Activated CD8-positive, alpha-beta memory T cell treated with anti-CD3 and anti-CD28 coated beads, Interleukin-2, amount 50 U/mL, for 1 hour (primary cell): ENCODE measurements at regions not wholly inside any gene's neighbourhood (a gene's known extent, or its start where the extent isn't known, plus 50 kb on each side); places are given as distances from the start of the nearest gene placed in this dataset.
"Not testable (repeated sequence)": the region's sequence is repeated elsewhere in the genome, so short reads cannot be mapped to it uniquely, and the experiment has no call there.

Experiments
- DNase-seq: peaks from one replicate; pipeline ENCODE4 v3.0.0-alpha.2; 2020; ENCODE audit errors: extremely low read depth

DNA sequence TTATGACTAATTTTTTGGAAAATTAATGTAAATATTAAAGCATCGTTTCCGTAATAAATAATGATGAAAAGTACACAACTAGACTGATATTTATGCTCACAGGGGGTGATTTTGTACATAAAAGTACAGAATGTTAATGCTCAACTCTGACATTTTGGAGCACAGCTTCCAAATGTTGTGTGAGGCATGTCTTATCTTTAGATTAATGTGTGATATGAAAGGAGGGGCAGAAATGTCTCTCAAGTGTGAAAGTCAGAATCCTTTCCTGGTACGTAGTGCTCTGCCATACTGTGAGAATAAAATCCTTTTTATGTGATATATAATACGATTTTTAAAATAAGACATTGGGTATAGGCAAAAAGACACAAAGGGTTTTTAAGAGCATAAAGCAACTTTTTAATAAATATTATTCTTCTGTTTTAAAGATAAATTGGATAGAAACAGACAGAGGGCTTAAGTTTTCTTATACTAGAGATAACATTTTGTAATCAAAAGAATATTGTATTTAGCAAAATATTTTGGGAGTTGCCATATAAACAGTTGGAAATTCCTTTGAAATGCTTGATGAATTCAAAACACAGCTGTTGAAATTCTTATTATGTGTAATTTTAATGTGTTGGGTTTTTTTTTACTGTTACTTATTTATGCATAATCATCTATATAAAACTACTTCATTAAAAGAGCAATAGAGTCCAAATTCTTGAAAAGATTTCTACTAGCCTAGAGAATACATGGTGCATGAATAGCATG lies 389.7 kb downstream of the RAP2B start:
- no peak for DNase-seq

DNA sequence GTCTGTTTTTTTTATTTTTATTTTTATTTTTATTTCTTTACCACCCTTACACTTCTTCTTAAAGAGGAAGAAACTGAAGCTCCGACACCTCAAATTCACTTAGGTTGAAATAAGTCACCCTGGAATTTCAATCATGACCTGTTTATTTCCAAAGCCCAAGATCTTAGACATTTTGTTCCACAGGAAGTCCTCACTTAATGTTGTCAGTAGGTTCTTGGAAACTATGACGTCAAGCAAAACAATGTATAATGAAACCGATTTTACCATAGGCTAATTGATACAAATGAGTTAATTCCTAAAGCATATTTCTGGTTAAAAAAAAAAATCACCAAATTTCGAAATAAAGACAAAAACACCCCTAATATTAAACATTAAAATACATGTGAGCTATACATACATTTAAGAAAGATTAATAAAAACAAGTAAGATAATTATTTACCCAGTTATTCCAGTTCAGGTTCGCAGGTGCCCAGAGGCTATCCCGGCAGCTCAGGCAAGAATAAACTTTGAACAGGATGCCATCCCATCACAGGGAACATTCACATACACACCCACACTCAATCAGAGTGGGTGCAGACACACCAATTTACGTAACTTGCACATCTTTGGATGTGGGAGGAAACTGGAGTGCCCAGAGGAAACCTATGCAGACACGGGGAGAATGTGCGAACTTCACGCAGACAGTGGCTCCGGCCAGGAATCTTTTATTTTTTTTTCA lies 391.0 kb downstream of the RAP2B start:
- DNase-seq, result no peak

DNA sequence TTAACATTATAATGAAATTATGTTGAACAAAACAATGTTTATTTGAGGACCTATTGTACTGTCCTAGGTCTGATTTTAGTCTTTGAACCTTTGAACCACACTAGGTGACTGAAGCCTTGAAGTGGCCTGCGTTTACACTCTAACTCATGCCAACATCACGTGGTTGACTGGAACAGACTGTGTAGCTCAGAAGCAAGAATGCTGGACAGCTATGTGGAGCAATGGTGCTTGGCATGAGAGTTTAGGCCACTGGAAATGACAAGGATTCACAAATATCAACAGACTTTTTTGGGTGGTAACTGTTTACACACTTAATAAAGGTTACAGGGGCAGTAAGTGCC lies 391.5 kb downstream of the RAP2B start:
- no peak for DNase-seq

- DNase-seq, result no peak
Observed at GRCh38 chr3:153555919-153556318, 393.9 kb downstream of the RAP2B start.

GRCh38 chr3:153559366-153559765 lies 397.3 kb downstream of the RAP2B start:
- DNase-seq, result not testable (repeated sequence)

DNA sequence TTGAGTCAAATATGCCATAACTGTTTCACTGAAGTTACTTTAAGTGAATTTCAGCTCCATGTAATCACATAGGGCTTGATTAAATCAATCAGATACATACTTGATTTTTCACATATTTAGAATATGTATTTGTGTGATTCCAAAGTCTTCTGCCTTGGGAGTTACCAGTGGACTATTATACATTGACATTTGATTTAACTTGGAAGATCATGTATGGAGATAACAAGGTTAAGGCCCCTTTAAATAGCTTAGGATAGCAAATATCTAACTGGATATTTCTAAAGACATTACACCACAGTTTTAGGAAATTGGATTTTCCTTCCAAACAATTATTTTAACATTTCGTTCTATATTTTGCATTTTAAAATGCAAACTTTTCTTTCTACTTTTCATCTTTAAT lies 405.0 kb downstream of the RAP2B start:
- no peak for DNase-seq

GRCh38 chr3:153567556-153567955 lies 405.5 kb downstream of the RAP2B start:
- DNase-seq, result no peak

- DNase-seq, result not testable (repeated sequence)
Observed at GRCh38 chr3:153570481-153570880, 408.5 kb downstream of the RAP2B start.

GRCh38 chr3:153572165-153572564 lies 410.1 kb downstream of the RAP2B start:
- DNase-seq, result no peak

GRCh38 chr3:153572654-153573053 lies 410.6 kb downstream of the RAP2B start:
- no peak for DNase-seq

DNA sequence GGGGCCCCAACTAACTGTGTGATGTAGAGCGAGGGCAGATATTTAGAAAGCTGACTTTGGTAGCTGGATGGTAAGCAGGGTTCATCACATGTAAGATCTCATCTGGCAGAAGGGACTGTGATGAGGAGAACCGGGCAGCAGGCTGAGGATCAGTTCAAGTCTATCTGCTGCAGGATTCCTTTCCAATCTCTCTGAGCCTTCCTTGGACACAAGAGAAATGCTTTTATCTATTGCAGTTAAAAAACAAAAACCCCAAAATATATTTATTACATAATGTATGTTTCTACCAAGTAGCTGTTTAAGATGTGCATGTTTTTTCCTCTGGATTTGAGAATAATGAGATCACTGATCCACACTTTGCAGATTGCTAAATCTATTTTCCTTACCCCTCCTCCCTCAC lies 411.5 kb downstream of the RAP2B start:
- DNase-seq, result no peak

DNA sequence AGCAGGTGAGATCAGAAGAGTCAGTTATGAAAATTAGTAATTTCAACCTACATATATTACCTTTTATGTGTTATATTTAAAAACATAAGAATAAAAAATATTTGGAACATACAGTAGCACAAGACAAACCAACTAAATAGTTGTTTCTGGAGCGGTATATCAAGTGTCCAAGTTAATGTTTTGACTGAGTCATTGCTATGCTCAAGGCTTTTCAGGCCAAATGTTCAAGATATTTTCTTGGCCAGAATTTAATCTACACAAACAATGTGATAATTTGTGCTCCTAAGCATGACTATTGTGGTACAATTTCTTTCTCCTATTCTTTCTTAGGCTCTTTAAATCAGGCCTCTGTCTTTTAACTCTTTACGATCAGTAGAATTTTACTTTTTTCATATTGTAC lies 412.4 kb downstream of the RAP2B start:
- DNase-seq, result no peak

- no peak for DNase-seq
Observed at GRCh38 chr3:153577059-153577736, 415.2 kb downstream of the RAP2B start.

- DNase-seq, result no peak
Observed at GRCh38 chr3:153578046-153578445, 416.0 kb downstream of the RAP2B start.

DNA sequence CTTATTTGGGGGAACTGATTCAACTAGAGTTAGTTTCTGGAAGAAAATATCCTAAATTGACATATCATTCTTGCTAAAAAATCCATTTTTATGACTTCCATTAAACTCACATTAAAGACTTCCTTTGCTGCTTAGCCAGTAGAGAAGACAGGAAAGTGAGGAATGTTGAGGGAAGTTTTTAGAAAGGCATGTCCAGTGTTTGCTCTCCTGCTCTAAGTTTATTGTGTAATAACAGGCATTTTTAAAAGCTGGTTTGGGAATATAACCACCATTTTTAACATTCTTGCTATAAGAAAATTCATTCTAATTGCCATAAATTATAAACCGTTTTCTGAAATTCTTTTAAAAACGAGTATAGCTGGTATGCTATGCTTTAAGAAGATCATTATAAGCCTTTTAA lies 428.0 kb downstream of the RAP2B start:
- DNase-seq, result no peak

GRCh38 chr3:153591561-153592245 lies 429.7 kb downstream of the RAP2B start:
- no peak for DNase-seq

DNA sequence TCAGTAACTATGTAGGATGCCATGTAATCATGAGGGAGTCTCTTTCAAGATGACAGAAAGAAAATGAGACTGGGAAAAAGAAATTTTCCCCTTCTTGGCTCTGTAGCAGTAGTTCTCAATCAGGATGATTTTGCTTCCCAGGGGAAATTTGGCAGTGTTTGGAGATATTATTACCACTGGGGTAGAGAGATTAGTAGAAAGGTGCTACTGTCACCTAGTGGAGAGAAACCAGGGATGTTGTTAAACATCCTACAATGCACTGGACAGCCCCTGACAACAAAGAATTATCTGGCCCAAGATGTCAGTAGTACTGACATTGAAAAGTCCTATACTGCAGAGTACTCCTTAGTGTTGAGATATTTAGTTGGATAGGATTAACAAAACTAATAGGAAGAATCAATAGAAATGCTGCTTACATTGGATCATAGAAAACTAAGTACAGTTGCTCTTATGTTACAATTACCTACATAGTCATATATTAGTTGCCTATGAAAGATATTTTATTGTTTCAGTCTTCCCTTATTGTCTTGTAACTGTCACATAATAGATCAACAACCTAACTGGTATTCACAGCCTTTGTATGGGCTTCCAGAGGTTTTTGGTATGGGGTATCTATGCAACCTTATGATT lies 433.3 kb downstream of the RAP2B start:
- no peak for DNase-seq

DNA sequence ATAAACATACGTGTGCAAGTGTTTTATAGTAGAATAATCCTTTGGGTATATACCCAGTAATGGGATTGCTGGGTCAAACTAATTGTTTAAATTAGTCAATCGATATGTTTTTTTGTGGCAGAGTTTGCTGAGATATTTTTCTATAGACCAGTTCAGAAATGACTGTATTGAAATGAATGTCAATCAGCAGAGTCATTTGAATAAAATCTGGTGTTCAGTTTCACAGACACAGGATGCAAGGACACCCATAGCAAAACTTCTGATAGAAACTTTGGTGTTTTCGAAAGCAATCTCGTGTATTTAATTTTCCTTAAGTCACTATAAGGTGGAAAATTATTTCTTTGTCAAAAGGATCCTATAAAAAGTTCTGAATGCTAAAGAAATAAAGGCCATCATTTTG lies 434.4 kb downstream of the RAP2B start:
- DNase-seq, result no peak

DNA sequence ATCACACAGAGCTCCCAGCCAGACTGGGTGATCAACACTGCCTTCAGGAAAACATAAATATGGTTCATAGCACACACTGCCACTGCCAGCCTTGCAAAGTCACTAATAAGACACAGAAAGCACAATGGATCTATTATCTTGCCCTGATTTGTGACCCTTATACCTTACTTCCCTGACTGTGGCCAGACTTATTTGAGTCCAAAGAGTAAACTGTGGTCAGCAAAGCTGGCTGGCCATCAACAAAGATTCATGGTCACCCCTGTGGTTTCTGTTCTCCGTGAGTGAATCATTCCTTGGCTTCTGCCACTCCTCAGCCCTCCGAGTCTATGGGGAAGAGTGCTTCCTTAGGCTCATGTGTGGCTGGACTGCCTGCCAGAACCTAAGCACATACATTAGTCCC lies 437.7 kb downstream of the RAP2B start:
- DNase-seq, result no peak

DNA sequence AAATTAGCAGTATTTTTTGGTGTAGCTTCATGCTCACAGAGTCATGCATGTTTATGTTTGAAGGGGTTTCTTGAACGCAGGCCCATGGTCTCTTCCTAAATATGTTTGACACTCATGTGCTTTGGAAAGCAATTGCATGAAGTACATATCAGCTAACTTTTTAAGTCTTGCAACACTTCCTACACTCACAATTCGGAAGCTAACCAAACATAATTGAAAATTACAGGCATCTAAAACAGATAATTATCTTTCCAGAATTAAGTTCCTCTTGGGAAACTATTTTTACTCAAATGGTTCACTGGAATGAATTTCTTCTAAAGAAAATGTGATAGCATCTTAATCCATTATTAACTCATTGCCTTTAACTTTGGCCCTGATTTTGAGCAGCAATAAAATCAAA lies 438.9 kb downstream of the RAP2B start:
- DNase-seq, result no peak

DNA sequence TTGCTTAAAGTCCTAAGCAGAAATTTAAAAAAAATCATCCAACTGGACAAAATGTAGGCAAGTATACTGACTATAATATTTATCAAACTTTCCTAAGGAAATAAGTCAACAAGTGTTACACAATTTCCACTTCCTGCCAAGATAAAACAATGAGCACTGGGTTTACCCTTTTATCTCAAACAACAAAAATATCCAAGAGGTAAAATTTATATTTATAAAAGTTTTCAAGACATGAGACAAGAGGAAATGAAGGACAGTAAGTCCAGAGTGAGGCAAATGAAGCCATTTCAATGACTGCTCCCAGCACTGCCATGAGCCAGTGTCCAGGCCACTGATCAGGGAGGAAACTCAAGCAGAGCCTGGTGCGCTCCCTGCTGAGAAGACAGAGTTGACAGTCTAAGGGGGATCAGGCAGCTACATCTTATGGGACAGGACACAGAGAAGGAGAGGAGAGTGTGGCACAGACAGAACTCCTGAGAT lies 439.4 kb downstream of the RAP2B start:
- no peak for DNase-seq

DNA sequence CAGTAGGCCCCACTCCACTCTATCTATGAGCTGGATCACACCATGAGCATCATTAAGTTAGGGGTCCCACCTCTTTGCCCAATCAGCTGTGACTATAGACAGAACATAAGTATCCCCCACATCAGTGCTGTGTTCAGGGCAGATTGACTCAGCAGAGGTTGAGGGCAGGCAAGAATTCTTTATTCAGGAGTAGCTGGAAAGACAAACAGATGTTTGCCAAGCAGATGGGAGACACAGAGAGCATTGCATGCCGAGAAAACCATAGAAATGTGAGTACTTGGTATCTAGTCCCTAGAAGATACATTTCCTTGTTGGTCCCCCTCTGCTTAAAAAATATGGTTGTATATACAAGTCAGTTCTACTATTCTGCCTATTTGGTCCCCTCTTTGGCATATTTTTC lies 440.8 kb downstream of the RAP2B start:
- DNase-seq, result no peak
